Hepatocyte (in vitro differentiated cells): ENCODE measurements at regions not wholly inside any gene's neighbourhood (a gene's known extent, or its start where the extent isn't known, plus 50 kb on each side); places are given as distances from the start of the nearest gene placed in this dataset.
"Not testable (repeated sequence)": the region's sequence is repeated elsewhere in the genome, so short reads cannot be mapped to it uniquely, and the experiment has no call there.

Experiments
- DNase-seq: peaks from one replicate; pipeline ENCODE4 v3.0.0-alpha.2; 2016; ENCODE audit warnings: low spot score
- H2AFZ ChIP-seq: fragments of 200-600 bp; sonication (generic); 2 replicates; pipeline ENCODE4 v1.6.0; 2016; ENCODE audit warnings: antibody characterized with exemption, mild to moderate bottlenecking
- H3K27ac ChIP-seq: fragments of 200-600 bp; sonication (generic); 2 replicates; pipeline ENCODE4 v1.5.1; 2016; ENCODE audit warnings: mild to moderate bottlenecking
- H3K27me3 ChIP-seq: fragments of 200-600 bp; sonication (generic); 2 replicates; pipeline ENCODE4 v1.6.1; 2016
- H3K36me3 ChIP-seq: fragments of 200-600 bp; sonication (generic); replicated peaks from 2 replicates; pipeline ENCODE4 v1.5.1; 2016; ENCODE audit warnings: low read depth; ENCODE audit not compliant: insufficient read depth
- H3K4me1 ChIP-seq: fragments of 200-600 bp; sonication (generic); 2 replicates; pipeline ENCODE4 v1.5.1; 2016; ENCODE audit warnings: mild to moderate bottlenecking, moderate library complexity; ENCODE audit not compliant: insufficient read depth
- H3K4me2 ChIP-seq: fragments of 200-600 bp; sonication (generic); 2 replicates; pipeline ENCODE4 v1.6.0; 2016
- H3K4me3 ChIP-seq: fragments of 200-600 bp; sonication (generic); 2 replicates; pipeline ENCODE4 v1.5.1; 2016; ENCODE audit warnings: mild to moderate bottlenecking
- H3K79me2 ChIP-seq: fragments of 200-600 bp; sonication (generic); 2 replicates; pipeline ENCODE4 v1.6.0; 2017; ENCODE audit warnings: mild to moderate bottlenecking
- H3K9me2 ChIP-seq: fragments of 200-600 bp; sonication (generic); replicated peaks from 2 replicates; pipeline ENCODE4 v1.6.0; 2017; ENCODE audit warnings: mild to moderate bottlenecking; ENCODE audit not compliant: insufficient read depth
- H3K9me3 ChIP-seq: fragments of 200-600 bp; sonication (generic); 2 replicates; pipeline ENCODE4 v1.5.1; 2016; ENCODE audit warnings: low read depth, mild to moderate bottlenecking
- H4K20me1 ChIP-seq: fragments of 200-600 bp; sonication (generic); 2 replicates; pipeline ENCODE4 v1.6.0; 2016; ENCODE audit warnings: mild to moderate bottlenecking; ENCODE audit not compliant: insufficient read depth, poor library complexity, severe bottlenecking
- EZH2 ChIP-seq: fragments of 200-600 bp; sonication (generic); IDR thresholded peaks from 2 replicates; pipeline ENCODE4 v1.6.1; 2016; ENCODE audit warnings: antibody characterized with exemption, mild to moderate bottlenecking, borderline replicate concordance
- EZH2phosphoT487 ChIP-seq: fragments of 200-600 bp; sonication (generic); IDR thresholded peaks from one replicate; pipeline ENCODE4 v1.6.1; 2018; ENCODE audit warnings: antibody characterized with exemption, mild to moderate bottlenecking, low read depth, moderate library complexity; ENCODE audit not compliant: unreplicated experiment, severe bottlenecking
- WGBS: methylation state at CpG from one replicate; pipeline ENCODE4 v1.1.6; 2016; ENCODE audit warnings: low lambda C conversion rate; ENCODE audit errors: missing lambda C conversion rate; 5-methylcytosine and 5-hydroxymethylcytosine counted together
- TF ChIP-seq, protein P1 (sequence below): fragments of 200-600 bp; sonication (generic); IDR thresholded peaks from 2 replicates; pipeline ENCODE4 v1.5.1; 2016; ENCODE audit warnings: antibody characterized with exemption, mild to moderate bottlenecking; ENCODE audit not compliant: poor library complexity

DNA sequence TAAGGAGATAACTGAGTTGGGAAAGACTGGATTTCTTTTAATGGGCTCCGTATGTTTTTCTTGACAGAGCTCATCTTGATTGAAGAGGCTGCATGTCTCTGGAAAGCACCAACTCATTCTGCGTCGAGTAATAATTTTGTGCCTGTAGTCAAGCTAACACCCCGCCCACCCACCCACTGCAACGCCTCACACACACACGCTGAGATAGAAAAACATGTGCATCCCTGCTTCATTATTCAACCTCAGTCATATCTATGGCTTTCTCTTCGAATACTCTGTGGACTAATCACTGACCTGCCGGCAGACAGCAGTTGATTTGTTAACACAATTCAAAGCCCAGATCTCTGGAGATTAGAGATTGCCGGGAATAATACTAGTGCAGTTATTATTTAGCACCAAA, 220.2 kb upstream of the TOM1L1 start:
- H3K9me3 ChIP-seq: no peaks in the 10 kb centered on the region
- H3K27ac ChIP-seq: no peak overlapping the region
- no peak overlapping the region for H3K4me2 ChIP-seq
- DNase-seq: no peak
- H3K4me3 ChIP-seq: no peak overlapping the region
- H3K36me3 ChIP-seq: no peaks in the 10 kb centered on the region
- no peaks in the 10 kb centered on the region for H3K4me1 ChIP-seq
- H3K79me2 ChIP-seq: no peaks in the 10 kb centered on the region
- no peaks in the 10 kb centered on the region for H3K27me3 ChIP-seq
- WGBS: 80% methylated on average over 9 of the region's 9 CpGs
- no peaks in the 10 kb centered on the region for H3K9me2 ChIP-seq
- H2AFZ ChIP-seq: no peak overlapping the region
- no peaks in the 10 kb centered on the region for H4K20me1 ChIP-seq
- TF ChIP-seq, protein P1, sequence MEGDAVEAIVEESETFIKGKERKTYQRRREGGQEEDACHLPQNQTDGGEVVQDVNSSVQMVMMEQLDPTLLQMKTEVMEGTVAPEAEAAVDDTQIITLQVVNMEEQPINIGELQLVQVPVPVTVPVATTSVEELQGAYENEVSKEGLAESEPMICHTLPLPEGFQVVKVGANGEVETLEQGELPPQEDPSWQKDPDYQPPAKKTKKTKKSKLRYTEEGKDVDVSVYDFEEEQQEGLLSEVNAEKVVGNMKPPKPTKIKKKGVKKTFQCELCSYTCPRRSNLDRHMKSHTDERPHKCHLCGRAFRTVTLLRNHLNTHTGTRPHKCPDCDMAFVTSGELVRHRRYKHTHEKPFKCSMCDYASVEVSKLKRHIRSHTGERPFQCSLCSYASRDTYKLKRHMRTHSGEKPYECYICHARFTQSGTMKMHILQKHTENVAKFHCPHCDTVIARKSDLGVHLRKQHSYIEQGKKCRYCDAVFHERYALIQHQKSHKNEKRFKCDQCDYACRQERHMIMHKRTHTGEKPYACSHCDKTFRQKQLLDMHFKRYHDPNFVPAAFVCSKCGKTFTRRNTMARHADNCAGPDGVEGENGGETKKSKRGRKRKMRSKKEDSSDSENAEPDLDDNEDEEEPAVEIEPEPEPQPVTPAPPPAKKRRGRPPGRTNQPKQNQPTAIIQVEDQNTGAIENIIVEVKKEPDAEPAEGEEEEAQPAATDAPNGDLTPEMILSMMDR: no peak
- TF ChIP-seq EZH2 (no peak), EZH2phosphoT487 (no peak)

DNA sequence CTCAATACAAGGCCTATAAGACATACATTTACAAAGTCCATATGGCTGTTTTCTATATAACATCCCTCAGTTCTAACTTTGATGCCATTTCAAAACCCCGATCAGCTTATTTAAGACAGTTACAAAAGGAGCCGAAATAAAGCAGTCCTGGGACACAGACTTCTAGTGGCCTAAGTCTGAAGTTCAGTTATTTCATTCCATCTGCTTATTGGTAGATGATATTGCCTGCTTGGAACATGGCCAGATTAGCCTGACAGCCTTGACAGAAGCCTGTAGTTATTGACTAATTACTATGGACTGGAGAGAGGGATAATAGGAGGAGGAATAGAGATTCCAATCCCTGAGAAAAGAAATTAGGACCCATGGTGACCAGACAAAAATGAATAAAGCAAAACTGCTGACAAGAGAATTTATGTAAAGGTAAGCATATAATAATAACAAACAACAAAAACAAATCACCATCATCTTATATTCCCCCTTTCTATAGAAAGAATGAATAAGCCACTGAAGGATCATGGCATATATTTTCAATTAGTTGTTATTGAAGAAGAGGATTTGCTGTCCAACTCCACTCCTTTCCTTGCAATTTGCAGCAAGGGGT, 206.3 kb upstream of the TOM1L1 start:
- H3K4me2 ChIP-seq: no peak overlapping the region
- H3K4me3 ChIP-seq: no peak overlapping the region
- H3K36me3 ChIP-seq: no peaks in the 10 kb centered on the region
- H3K4me1 ChIP-seq: no peaks in the 10 kb centered on the region
- no peaks in the 10 kb centered on the region for H4K20me1 ChIP-seq
- no peak overlapping the region for H2AFZ ChIP-seq
- H3K9me3 ChIP-seq: no peaks in the 10 kb centered on the region
- WGBS: 93% methylated on average over 2 of the region's 2 CpGs
- no peak for TF ChIP-seq EZH2phosphoT487
- TF ChIP-seq, protein P1: no peak
- TF ChIP-seq EZH2: no peak
- no peaks in the 10 kb centered on the region for H3K79me2 ChIP-seq
- no peak overlapping the region for H3K27ac ChIP-seq
- no peak for DNase-seq
- no peaks in the 10 kb centered on the region for H3K9me2 ChIP-seq
- H3K27me3 ChIP-seq: no peaks in the 10 kb centered on the region

DNA sequence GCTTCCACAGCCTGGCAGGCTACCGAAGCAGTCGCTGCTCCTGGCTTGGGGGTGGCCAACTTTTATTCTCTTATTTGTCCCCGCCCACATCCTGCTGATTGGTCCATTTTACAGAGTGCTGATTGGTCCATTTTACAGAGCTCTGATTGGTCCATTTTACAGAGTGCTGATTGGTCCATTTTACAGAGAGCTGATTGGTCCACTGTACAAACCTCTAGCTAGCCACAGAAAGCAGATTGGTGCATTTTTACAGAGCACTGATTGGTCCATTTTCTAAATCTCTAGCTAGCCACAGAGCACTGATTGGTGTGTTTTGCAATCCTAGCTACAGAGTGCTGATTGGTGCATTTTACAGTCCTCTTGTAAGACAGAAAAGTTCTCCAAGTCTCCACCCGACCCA, 187.9 kb upstream of the TOM1L1 start:
- H2AFZ ChIP-seq, H3K4me1 ChIP-seq, H3K36me3 ChIP-seq, H3K9me3 ChIP-seq, H3K27ac ChIP-seq, H3K4me2 ChIP-seq, H4K20me1 ChIP-seq, H3K79me2 ChIP-seq, H3K27me3 ChIP-seq, H3K9me2 ChIP-seq, H3K4me3 ChIP-seq, DNase-seq: not testable (repeated sequence)
- WGBS: 46% methylated on average over 4 of the region's 4 CpGs

DNA sequence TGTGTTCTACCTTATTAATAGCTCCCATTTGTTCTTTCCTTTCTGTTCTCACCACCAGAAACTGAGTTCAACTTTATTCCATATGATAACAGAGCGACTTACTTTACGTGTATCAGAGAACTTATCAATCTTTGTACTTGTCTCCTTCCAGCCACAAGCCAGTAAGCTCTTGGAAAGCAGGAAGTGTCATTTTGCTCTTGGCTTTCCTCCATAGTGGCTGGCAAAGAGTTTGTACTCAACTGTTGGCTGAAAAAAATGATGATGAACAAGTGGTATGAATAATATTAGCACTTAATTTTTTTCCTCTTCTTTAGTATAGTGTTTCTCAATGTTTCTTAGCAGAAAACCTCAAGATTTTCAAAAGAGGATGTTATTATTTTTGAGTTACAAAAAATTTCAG, 182.4 kb upstream of the TOM1L1 start:
- no peak overlapping the region for H3K27ac ChIP-seq
- TF ChIP-seq, protein P1: no peak
- TF ChIP-seq EZH2 (no peak), EZH2phosphoT487 (no peak)
- no peak overlapping the region for H3K4me2 ChIP-seq
- 92% methylated on average over 2 of the region's 2 CpGs for WGBS
- H4K20me1 ChIP-seq: no peaks in the 10 kb centered on the region
- H3K4me3 ChIP-seq: no peak overlapping the region
- no peaks in the 10 kb centered on the region for H3K9me3 ChIP-seq
- DNase-seq: no peak
- H3K36me3 ChIP-seq: no peaks in the 10 kb centered on the region
- H3K27me3 ChIP-seq: no peaks in the 10 kb centered on the region
- no peaks in the 10 kb centered on the region for H3K4me1 ChIP-seq
- H3K9me2 ChIP-seq: no peaks in the 10 kb centered on the region
- H3K79me2 ChIP-seq: no peaks in the 10 kb centered on the region
- H2AFZ ChIP-seq: no peak overlapping the region
